ENCODE measurements at regions not wholly inside any gene's neighbourhood (a gene's known extent, or its start where the extent isn't known, plus 50 kb on each side); places are given as distances from the start of the nearest gene placed in this dataset.

- H4K20me1 ChIP-seq (ENCODE audit: insufficient read depth, low read length): no peaks in the 10 kb centered on the region
- TF ChIP-seq KDM2A (CRISPR knock-in tag; IDR thresholded peaks at IDR 0.05; ENCODE audit: borderline replicate concordance, low read depth): no peak
- 0 out of 2 replicates have a peak, but pooled peaks have one; percentile 32 for TF ChIP-seq HNRNPL (IDR thresholded peaks at IDR 0.05; ENCODE audit: low read depth, low read length)
- no peaks in the 10 kb centered on the region for H3K27me3 ChIP-seq (ENCODE audit: control insufficient read depth in 1 of 2, insufficient read depth in 2 of 2, low read length in 2 of 2)
- DNase-seq (ENCODE audit: low spot score) (no peak), ATAC-seq (no peak), FAIRE-seq (no peak)
- H3K4me3 ChIP-seq (replicated peaks in 1 of 3; ENCODE audit: insufficient read depth in 1 of 3, low read depth in 2 of 3, low read length in 3 of 3): no peak overlapping the region
- no peaks in the 10 kb centered on the region for H3K36me3 ChIP-seq (replicated peaks in 1 of 2; ENCODE audit: control insufficient read depth in 1 of 2, insufficient read depth in 2 of 2, low read length in 2 of 2)
- H3K4me1 ChIP-seq (ENCODE audit: insufficient read depth, low read length): no peaks in the 10 kb centered on the region
- H3K27ac ChIP-seq (ENCODE audit: extremely low read length, insufficient read depth, low read length): no peak overlapping the region
- no peaks in the 10 kb centered on the region for H3K9me3 ChIP-seq (ENCODE audit: low read length)
- no peak overlapping the region for H2AFZ ChIP-seq (ENCODE audit: low read length)
- H3K9ac ChIP-seq (ENCODE audit: insufficient read depth, low read depth, low read length): no peak overlapping the region
- in situ Hi-C loops (cut with HindIII; ENCODE audit: extremely low pct_ligation_motif_present, low pct_unique_long_range_greater_than_20kb): no loop called here
- BruUV-seq (replicated peaks): no TSS peak
- intact Hi-C loops (cut with micrococcal nuclease; ENCODE audit: unreplicated experiment): no loop called here
- ChIA-PET POLR2A (no interaction called here), CTCF (ENCODE audit: low intra/inter-chr PET ratio, low total read pairs) (no interaction called here)
- no peaks in the 10 kb centered on the region for H3K79me2 ChIP-seq (ENCODE audit: insufficient read depth, low read length)
- H3K4me2 ChIP-seq (ENCODE audit: low read depth, low read length): no peak overlapping the region
- 80% methylated on average over 37 of the region's 37 CpGs for WGBS (ENCODE audit: low lambda C conversion rate)
Observed at GRCh38 chr2:92072461-92073035, 2798.7 kb upstream of the TEKT4 start.

GRCh38 chr2:92073036-92073814 lies 2798.0 kb upstream of the TEKT4 start:
- in situ Hi-C loops (cut with HindIII; ENCODE audit: extremely low pct_ligation_motif_present, low pct_unique_long_range_greater_than_20kb): no loop called here
- H3K27me3 ChIP-seq (ENCODE audit: control insufficient read depth in 1 of 2, insufficient read depth in 2 of 2, low read length in 2 of 2): no peaks in the 10 kb centered on the region
- H2AFZ ChIP-seq (ENCODE audit: low read length): no peak overlapping the region
- FAIRE-seq (no peak), ATAC-seq (no peak), DNase-seq (ENCODE audit: low spot score) (no peak)
- ChIA-PET CTCF (ENCODE audit: low intra/inter-chr PET ratio, low total read pairs) (no interaction called here), POLR2A (no interaction called here)
- WGBS (ENCODE audit: low lambda C conversion rate): 90% methylated on average over 60 of the region's 60 CpGs
- H3K4me2 ChIP-seq (ENCODE audit: low read depth, low read length): no peak overlapping the region
- TF ChIP-seq HNRNPL (IDR thresholded peaks at IDR 0.05; ENCODE audit: low read depth, low read length) (0 out of 2 replicates have a peak, but pooled peaks have one; percentile 8), MAFF (IDR thresholded peaks at IDR 0.05; ENCODE audit: low read depth, low read length) (peak; percentile 96), MAFK (conservative IDR thresholded peaks at IDR 0.05 in 1 of 2, IDR thresholded peaks at IDR 0.05 in 1 of 2; ENCODE audit: low read length in 2 of 2) (peak; percentile 93 to 98), SOX6 (IDR thresholded peaks at IDR 0.05) (no peak), SOX6 (CRISPR knock-in tag; IDR thresholded peaks at IDR 0.05) (no peak)
- no peak overlapping the region for H3K9ac ChIP-seq (ENCODE audit: insufficient read depth, low read depth, low read length)
- BruUV-seq (replicated peaks): no TSS peak
- H3K4me1 ChIP-seq (ENCODE audit: insufficient read depth, low read length): no peaks in the 10 kb centered on the region
- no peak overlapping the region for H3K27ac ChIP-seq (ENCODE audit: extremely low read length, insufficient read depth, low read length)
- intact Hi-C loops (cut with micrococcal nuclease; ENCODE audit: unreplicated experiment): no loop called here
- H3K36me3 ChIP-seq (replicated peaks in 1 of 2; ENCODE audit: control insufficient read depth in 1 of 2, insufficient read depth in 2 of 2, low read length in 2 of 2): no peaks in the 10 kb centered on the region
- no peaks in the 10 kb centered on the region for H3K79me2 ChIP-seq (ENCODE audit: insufficient read depth, low read length)
- no peak overlapping the region for H3K4me3 ChIP-seq (replicated peaks in 1 of 3; ENCODE audit: insufficient read depth in 1 of 3, low read depth in 2 of 3, low read length in 3 of 3)
- no peaks in the 10 kb centered on the region for H4K20me1 ChIP-seq (ENCODE audit: insufficient read depth, low read length)
- H3K9me3 ChIP-seq (ENCODE audit: low read length): no peaks in the 10 kb centered on the region
